ENCODE measurements at regions not wholly inside any gene's neighbourhood (a gene's known extent, or its start where the extent isn't known, plus 50 kb on each side); places are given as distances from the start of the nearest gene placed in this dataset.

DNA sequence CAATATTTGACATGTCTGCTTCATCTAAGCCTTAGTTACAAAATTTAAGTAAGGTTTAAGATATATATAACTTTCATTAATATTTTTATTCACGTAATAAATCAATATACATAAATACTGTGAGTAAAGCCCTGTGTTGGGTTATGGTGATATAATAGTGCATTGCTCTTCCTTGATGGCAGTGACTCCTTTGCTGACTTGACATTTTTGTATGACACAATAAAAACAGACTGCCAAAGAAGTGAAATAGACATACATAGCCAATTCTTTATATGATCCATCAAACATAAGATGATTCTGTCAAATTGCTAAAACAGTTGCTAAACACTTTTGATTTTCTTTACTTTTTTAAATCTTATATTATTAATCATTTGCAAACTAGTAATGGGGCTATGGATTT, 1518.2 kb downstream of the EFNA5 start:
- no peaks in the 10 kb centered on the region for H3K36me3 Mint-ChIP-seq (ENCODE audit: insufficient read depth, unreplicated experiment)
- H3K9me3 Mint-ChIP-seq (ENCODE audit: low read depth, unreplicated experiment), result peaks cover 7% of the 10 kb centered on the region
- TF ChIP-seq, protein P1, sequence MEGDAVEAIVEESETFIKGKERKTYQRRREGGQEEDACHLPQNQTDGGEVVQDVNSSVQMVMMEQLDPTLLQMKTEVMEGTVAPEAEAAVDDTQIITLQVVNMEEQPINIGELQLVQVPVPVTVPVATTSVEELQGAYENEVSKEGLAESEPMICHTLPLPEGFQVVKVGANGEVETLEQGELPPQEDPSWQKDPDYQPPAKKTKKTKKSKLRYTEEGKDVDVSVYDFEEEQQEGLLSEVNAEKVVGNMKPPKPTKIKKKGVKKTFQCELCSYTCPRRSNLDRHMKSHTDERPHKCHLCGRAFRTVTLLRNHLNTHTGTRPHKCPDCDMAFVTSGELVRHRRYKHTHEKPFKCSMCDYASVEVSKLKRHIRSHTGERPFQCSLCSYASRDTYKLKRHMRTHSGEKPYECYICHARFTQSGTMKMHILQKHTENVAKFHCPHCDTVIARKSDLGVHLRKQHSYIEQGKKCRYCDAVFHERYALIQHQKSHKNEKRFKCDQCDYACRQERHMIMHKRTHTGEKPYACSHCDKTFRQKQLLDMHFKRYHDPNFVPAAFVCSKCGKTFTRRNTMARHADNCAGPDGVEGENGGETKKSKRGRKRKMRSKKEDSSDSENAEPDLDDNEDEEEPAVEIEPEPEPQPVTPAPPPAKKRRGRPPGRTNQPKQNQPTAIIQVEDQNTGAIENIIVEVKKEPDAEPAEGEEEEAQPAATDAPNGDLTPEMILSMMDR (IDR thresholded peaks at IDR 0.05; ENCODE audit: unreplicated experiment), result no peak
- no TSS peak for BruUV-seq (replicated peaks)
- H3K27me3 Mint-ChIP-seq (ENCODE audit: unreplicated experiment), result no peaks in the 10 kb centered on the region
- intact Hi-C loops (cut with micrococcal nuclease; ENCODE audit: unreplicated experiment), result no loop called here
- CTCF ChIA-PET, result no interaction called here
- no peaks in the 10 kb centered on the region for H3K4me1 Mint-ChIP-seq (ENCODE audit: low read depth, unreplicated experiment)
- no peak overlapping the region for H3K4me3 Mint-ChIP-seq (ENCODE audit: low read depth, unreplicated experiment)
- H3K27ac Mint-ChIP-seq (ENCODE audit: unreplicated experiment), result no peak overlapping the region
- no peak for DNase-seq

DNA sequence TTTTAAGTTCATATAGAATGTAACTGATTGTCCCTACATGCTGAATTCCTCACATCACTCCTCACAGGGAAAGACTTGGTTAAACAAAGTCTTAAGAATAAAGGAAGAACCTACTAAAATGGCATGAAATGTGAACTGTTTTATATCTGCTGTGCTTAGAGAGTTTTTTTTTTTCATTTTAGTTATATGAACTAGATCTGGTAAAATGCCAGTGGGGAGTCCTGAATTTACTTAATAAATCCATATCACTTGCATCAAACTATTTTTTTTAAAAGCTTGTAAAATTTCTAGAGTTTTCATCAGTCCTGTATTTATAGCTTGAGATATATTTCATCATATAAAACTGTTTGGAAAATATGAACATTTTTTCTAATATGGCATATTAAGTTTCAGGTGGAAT, 1528.6 kb downstream of the EFNA5 start:
- no TSS peak for BruUV-seq (replicated peaks)
- CTCF ChIA-PET, result no interaction called here
- no peaks in the 10 kb centered on the region for H3K27me3 Mint-ChIP-seq (ENCODE audit: unreplicated experiment)
- H3K4me3 Mint-ChIP-seq (ENCODE audit: low read depth, unreplicated experiment), result no peak overlapping the region
- H3K27ac Mint-ChIP-seq (ENCODE audit: unreplicated experiment), result no peak overlapping the region
- no peak for DNase-seq
- H3K36me3 Mint-ChIP-seq (ENCODE audit: insufficient read depth, unreplicated experiment), result no peaks in the 10 kb centered on the region
- H3K9me3 Mint-ChIP-seq (ENCODE audit: low read depth, unreplicated experiment), result no peaks in the 10 kb centered on the region
- intact Hi-C loops (cut with micrococcal nuclease; ENCODE audit: unreplicated experiment), result no loop called here
- H3K4me1 Mint-ChIP-seq (ENCODE audit: low read depth, unreplicated experiment), result no peaks in the 10 kb centered on the region
- TF ChIP-seq, protein P1 (IDR thresholded peaks at IDR 0.05; ENCODE audit: unreplicated experiment), result no peak

GRCh38 chr5:106140101-106140500, 1530.6 kb downstream of the EFNA5 start:
- intact Hi-C loops (cut with micrococcal nuclease; ENCODE audit: unreplicated experiment), result no loop called here
- Mint-ChIP-seq H3K4me3 (ENCODE audit: low read depth, unreplicated experiment) (no peak overlapping the region), H3K27me3 (ENCODE audit: unreplicated experiment) (no peaks in the 10 kb centered on the region), H3K27ac (ENCODE audit: unreplicated experiment) (no peak overlapping the region), H3K9me3 (ENCODE audit: low read depth, unreplicated experiment) (no peaks in the 10 kb centered on the region), H3K4me1 (ENCODE audit: low read depth, unreplicated experiment) (no peaks in the 10 kb centered on the region), H3K36me3 (ENCODE audit: insufficient read depth, unreplicated experiment) (no peaks in the 10 kb centered on the region)
- CTCF ChIA-PET, result no interaction called here
- TF ChIP-seq, protein P1 (IDR thresholded peaks at IDR 0.05; ENCODE audit: unreplicated experiment), result no peak
- no peak for DNase-seq
- BruUV-seq (replicated peaks), result no TSS peak

DNA sequence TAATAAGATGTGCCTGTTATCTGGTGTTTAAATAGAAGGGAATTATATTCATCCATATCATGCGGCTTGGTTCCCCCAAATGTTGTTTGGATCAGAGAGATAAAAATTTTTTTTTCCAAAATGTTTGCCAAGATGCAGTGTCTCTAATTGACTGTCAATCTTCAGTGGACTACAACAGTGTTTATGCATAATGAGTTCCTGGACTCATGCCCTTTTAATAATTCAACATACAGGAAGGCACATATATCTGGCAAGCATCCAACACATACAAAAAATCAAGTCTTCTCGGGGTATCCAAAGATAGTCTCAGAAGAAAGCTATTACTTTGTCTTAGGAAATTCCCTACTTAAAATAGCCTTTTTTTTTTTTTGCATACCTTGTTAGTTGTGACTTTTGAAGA, 1534.7 kb downstream of the EFNA5 start:
- CTCF ChIA-PET, result no interaction called here

More for the DNA sequence above, 1534.7 kb downstream of the EFNA5 start:
- H3K4me1 Mint-ChIP-seq (ENCODE audit: low read depth, unreplicated experiment), result no peaks in the 10 kb centered on the region
- no TSS peak for BruUV-seq (replicated peaks)
- H3K9me3 Mint-ChIP-seq (ENCODE audit: low read depth, unreplicated experiment), result no peaks in the 10 kb centered on the region
- H3K27me3 Mint-ChIP-seq (ENCODE audit: unreplicated experiment), result no peaks in the 10 kb centered on the region
- H3K27ac Mint-ChIP-seq (ENCODE audit: unreplicated experiment), result no peak overlapping the region
- H3K36me3 Mint-ChIP-seq (ENCODE audit: insufficient read depth, unreplicated experiment), result no peaks in the 10 kb centered on the region
- DNase-seq, result no peak
- no peak overlapping the region for H3K4me3 Mint-ChIP-seq (ENCODE audit: low read depth, unreplicated experiment)
- intact Hi-C loops (cut with micrococcal nuclease; ENCODE audit: unreplicated experiment), result no loop called here
- TF ChIP-seq, protein P1 (IDR thresholded peaks at IDR 0.05; ENCODE audit: unreplicated experiment), result no peak

Data from Calu3 (cell line).